ENCODE measurements at regions not wholly inside any gene's neighbourhood (a gene's known extent, or its start where the extent isn't known, plus 50 kb on each side); places are given as distances from the start of the nearest gene placed in this dataset.

GRCh38 chr1:175853681-175854080, 110.3 kb upstream of the TNR start:
- Histone ChIP-seq H3K9me3 (ENCODE audit: control insufficient read depth, insufficient read depth, low read depth, low read length) (no peaks in the 10 kb centered on the region), H3K4me1 (ENCODE audit: control insufficient read depth, insufficient read depth, low read length) (no peaks in the 10 kb centered on the region), H3K4me3 (ENCODE audit: low read depth, low read length) (no peak overlapping the region), H3K27ac (ENCODE audit: extremely low read depth, low read depth, low read length) (no peak overlapping the region), H3K36me3 (ENCODE audit: control insufficient read depth in 2 of 2, insufficient read depth in 1 of 2, low read length in 2 of 2) (no peaks in the 10 kb centered on the region)
- POLR2A ChIA-PET = no interaction called here
- no peak for TF ChIP-seq ZNF785 (tag by site-specific recombination; IDR thresholded peaks at IDR 0.05)
- CTCF ChIA-PET = no interaction called here

- POLR2A ChIA-PET = interaction anchor here (0.7 kb wide), 1 partner anchor 166 kb away, joined by 3 read pairs; no protein-coding TSS in a partner anchor
- TF ChIP-seq ZSCAN23 (tag by site-specific recombination; IDR thresholded peaks at IDR 0.05) = no peak
- TF ChIP-seq ZNF639 (tag by site-specific recombination; IDR thresholded peaks at IDR 0.05) = no peak
- TF ChIP-seq ZNF292 (tag by site-specific recombination; IDR thresholded peaks at IDR 0.05; ENCODE audit: borderline replicate concordance, low read depth) = no peak
- TF ChIP-seq ZNF398 (tag by site-specific recombination; IDR thresholded peaks at IDR 0.05) = no peak
- TF ChIP-seq ZNF157 (tag by site-specific recombination; IDR thresholded peaks at IDR 0.05) = no peak
- no peak for TF ChIP-seq ZIC2 (tag by site-specific recombination; IDR thresholded peaks at IDR 0.05)
- no peak for TF ChIP-seq ZNF580 (tag by site-specific recombination; IDR thresholded peaks at IDR 0.05)
- TF ChIP-seq ZBTB44 (tag by site-specific recombination; IDR thresholded peaks at IDR 0.05) = no peak
- no peak for TF ChIP-seq ZNF416 (tag by site-specific recombination; IDR thresholded peaks at IDR 0.05)
- TF ChIP-seq ZNF155 (tag by site-specific recombination; IDR thresholded peaks at IDR 0.05) = no peak
- TF ChIP-seq PATZ1 (tag by site-specific recombination; IDR thresholded peaks at IDR 0.05) = no peak
- TF ChIP-seq ZNF501 (tag by site-specific recombination; IDR thresholded peaks at IDR 0.05) = no peak
- TF ChIP-seq HOXC10 (CRISPR knock-in tag; IDR thresholded peaks at IDR 0.05) = no peak
- TF ChIP-seq SP2 (tag by site-specific recombination; IDR thresholded peaks at IDR 0.05) = no peak
- no peak for TF ChIP-seq SETDB1 (IDR thresholded peaks at IDR 0.05; ENCODE audit: insufficient read length, low read length)
- Histone ChIP-seq H3K9me3 (ENCODE audit: control insufficient read depth, insufficient read depth, low read depth, low read length) (no peaks in the 10 kb centered on the region), H3K36me3 (ENCODE audit: control insufficient read depth in 2 of 2, insufficient read depth in 1 of 2, low read length in 2 of 2) (no peaks in the 10 kb centered on the region), H3K4me3 (ENCODE audit: low read depth, low read length) (no peak overlapping the region), H3K4me1 (ENCODE audit: control insufficient read depth, insufficient read depth, low read length) (no peaks in the 10 kb centered on the region), H3K27ac (ENCODE audit: extremely low read depth, low read depth, low read length) (no peak overlapping the region)
- CTCF ChIA-PET = interaction anchor here (0.6 kb wide), 1 partner anchor 693 kb away, joined by 3 read pairs; no protein-coding TSS in a partner anchor
Measured at GRCh38 chr1:175851749-175852148, 108.4 kb upstream of the TNR start.
